HPDE6-E6E7 (cell line): ENCODE measurements at regions not wholly inside any gene's neighbourhood (a gene's known extent, or its start where the extent isn't known, plus 50 kb on each side); places are given as distances from the start of the nearest gene placed in this dataset.
"Not testable (repeated sequence)": the region's sequence is repeated elsewhere in the genome, so short reads cannot be mapped to it uniquely, and the experiment has no call there.

Source experiments
- DNase-seq: peaks from one replicate; pipeline ENCODE4 v3.0.0; 2011; ENCODE audit warnings: missing footprints; ENCODE audit errors: extremely low spot score

- DNase-seq: no peak
Observed at GRCh38 chr10:109281347-109281746, 642.0 kb downstream of the XPNPEP1 start.

- DNase-seq: no peak
Observed at GRCh38 chr10:109280837-109281236, 642.5 kb downstream of the XPNPEP1 start.

- no peak for DNase-seq
Observed at GRCh38 chr10:109277456-109277855, 645.9 kb downstream of the XPNPEP1 start.

GRCh38 chr10:109275960-109276359, 647.4 kb downstream of the XPNPEP1 start:
- DNase-seq: no peak

GRCh38 chr10:109274681-109275080, 648.6 kb downstream of the XPNPEP1 start:
- DNase-seq: no peak

GRCh38 chr10:109270173-109270572, 653.1 kb downstream of the XPNPEP1 start:
- no peak for DNase-seq

- no peak for DNase-seq
Observed at GRCh38 chr10:109264004-109264403, 659.3 kb downstream of the XPNPEP1 start.

- no peak for DNase-seq
Observed at GRCh38 chr10:109261231-109261630, 662.1 kb downstream of the XPNPEP1 start.

- DNase-seq: no peak
Observed at GRCh38 chr10:109259293-109259692, 664.0 kb downstream of the XPNPEP1 start.

- no peak for DNase-seq
Observed at GRCh38 chr10:109253306-109253705, 670.0 kb downstream of the XPNPEP1 start.

- DNase-seq: no peak
Observed at GRCh38 chr10:109250152-109250551, 673.2 kb downstream of the XPNPEP1 start.

GRCh38 chr10:109247814-109248213, 675.5 kb downstream of the XPNPEP1 start:
- DNase-seq: no peak

GRCh38 chr10:109245821-109246220, 677.5 kb downstream of the XPNPEP1 start:
- no peak for DNase-seq

GRCh38 chr10:109239371-109239770, 683.9 kb downstream of the XPNPEP1 start:
- DNase-seq: no peak

- DNase-seq: no peak
Observed at GRCh38 chr10:109237682-109238081, 685.6 kb downstream of the XPNPEP1 start.

GRCh38 chr10:109237050-109237449, 686.3 kb downstream of the XPNPEP1 start:
- DNase-seq: no peak

GRCh38 chr10:109223533-109223932, 699.8 kb downstream of the XPNPEP1 start:
- DNase-seq: not testable (repeated sequence)

GRCh38 chr10:109219935-109220605, 703.2 kb downstream of the XPNPEP1 start:
- DNase-seq: no peak

- DNase-seq: no peak
Observed at GRCh38 chr10:109218207-109218606, 705.1 kb downstream of the XPNPEP1 start.

- no peak for DNase-seq
Observed at GRCh38 chr10:109215291-109216075, 707.8 kb downstream of the XPNPEP1 start.

GRCh38 chr10:109214891-109215290, 708.4 kb downstream of the XPNPEP1 start:
- DNase-seq: not testable (repeated sequence)

GRCh38 chr10:109207361-109207760, 716.0 kb downstream of the XPNPEP1 start:
- DNase-seq: no peak

- DNase-seq: no peak
Observed at GRCh38 chr10:109205929-109206585, 717.3 kb downstream of the XPNPEP1 start.
